ENCODE measurements at regions not wholly inside any gene's neighbourhood (a gene's known extent, or its start where the extent isn't known, plus 50 kb on each side); places are given as distances from the start of the nearest gene placed in this dataset.

GRCh38 chr7:20026762-20027161, 190.4 kb downstream of the MACC1 start:
- TF ChIP-seq EZH2 (IDR thresholded peaks at IDR 0.05) (no peak), POLR2AphosphoS5 (IDR thresholded peaks at IDR 0.05; ENCODE audit: borderline replicate concordance, low read depth, low read length) (no peak)
